ENCODE measurements at regions not wholly inside any gene's neighbourhood (a gene's known extent, or its start where the extent isn't known, plus 50 kb on each side); places are given as distances from the start of the nearest gene placed in this dataset.

GRCh38 chr11:130670200-130670599 lies 221.8 kb downstream of the ADAMTS15 start:
- TF ChIP-seq CTCF (IDR thresholded peaks at IDR 0.05) (no peak), POLR2A (IDR thresholded peaks at IDR 0.05) (no peak), EP300 (IDR thresholded peaks at IDR 0.05) (no peak), POLR2AphosphoS5 (IDR thresholded peaks at IDR 0.05) (peak; percentile 86)
